Upper lobe of right lung (tissue), 1 donor: ENCODE measurements at regions not wholly inside any gene's neighbourhood (a gene's known extent, or its start where the extent isn't known, plus 50 kb on each side); places are given as distances from the start of the nearest gene placed in this dataset.

Source experiments
- ATAC-seq: fragments of 200-7000 bp; cut with Tn5 transposase; one replicate; pipeline ENCODE4 v1.9.1; 2020; ENCODE audit warnings: mild to moderate bottlenecking, moderate library complexity
- DNase-seq: peaks from one replicate; pipeline ENCODE4 v3.0.0-alpha.2; 2020
- H3K27ac ChIP-seq: fragments of 200-600 bp; one replicate; pipeline ENCODE4 v1.8.0; 2022
- H3K27me3 ChIP-seq: fragments of 200-600 bp; one replicate; pipeline ENCODE4 v1.8.0; 2022; ENCODE audit warnings: mild to moderate bottlenecking
- H3K36me3 ChIP-seq: fragments of 200-600 bp; one replicate; pipeline ENCODE4 v1.8.0; 2022
- H3K4me1 ChIP-seq: fragments of 200-600 bp; one replicate; pipeline ENCODE4 v1.8.0; 2022
- H3K4me3 ChIP-seq: fragments of 200-600 bp; one replicate; pipeline ENCODE4 v1.8.0; 2022; ENCODE audit warnings: mild to moderate bottlenecking
- H3K9me3 ChIP-seq: fragments of 200-600 bp; one replicate; pipeline ENCODE4 v1.8.0; 2022
- intact Hi-C: fragments of 100-400 bp; cut with DNase I; formaldehyde crosslinking; loops from one replicate; pipeline ENCODE4 v1.11.0; 2022
- TF ChIP-seq, protein P1 (sequence below): fragments of 200-600 bp; IDR thresholded peaks from one replicate; pipeline ENCODE4 v1.8.0; 2022; ENCODE audit warnings: antibody characterized with exemption
- donor health status: DM: no; HTN: yes; CAD: no; lungs with severe emphysema.

DNA sequence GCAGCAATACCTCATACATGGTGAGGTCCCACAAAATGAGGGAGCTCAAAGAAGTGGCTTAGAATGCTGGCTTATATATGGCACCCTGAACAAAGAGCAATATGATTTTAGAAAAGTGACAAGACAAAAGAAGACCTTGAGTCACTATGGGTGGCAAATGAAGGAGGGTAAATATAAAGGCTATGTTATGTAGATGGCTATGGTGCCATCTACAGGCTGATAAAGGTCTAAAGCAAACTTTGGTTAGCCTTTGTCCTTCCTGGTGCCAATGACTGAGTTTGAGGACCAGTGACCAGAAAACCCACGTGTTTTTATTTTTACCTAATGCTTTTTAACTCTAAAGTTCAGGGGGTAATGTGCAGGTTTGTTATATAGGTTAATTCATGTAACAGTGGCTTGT lies 151.8 kb downstream of the CCNG2 start:
- TF ChIP-seq, protein P1, sequence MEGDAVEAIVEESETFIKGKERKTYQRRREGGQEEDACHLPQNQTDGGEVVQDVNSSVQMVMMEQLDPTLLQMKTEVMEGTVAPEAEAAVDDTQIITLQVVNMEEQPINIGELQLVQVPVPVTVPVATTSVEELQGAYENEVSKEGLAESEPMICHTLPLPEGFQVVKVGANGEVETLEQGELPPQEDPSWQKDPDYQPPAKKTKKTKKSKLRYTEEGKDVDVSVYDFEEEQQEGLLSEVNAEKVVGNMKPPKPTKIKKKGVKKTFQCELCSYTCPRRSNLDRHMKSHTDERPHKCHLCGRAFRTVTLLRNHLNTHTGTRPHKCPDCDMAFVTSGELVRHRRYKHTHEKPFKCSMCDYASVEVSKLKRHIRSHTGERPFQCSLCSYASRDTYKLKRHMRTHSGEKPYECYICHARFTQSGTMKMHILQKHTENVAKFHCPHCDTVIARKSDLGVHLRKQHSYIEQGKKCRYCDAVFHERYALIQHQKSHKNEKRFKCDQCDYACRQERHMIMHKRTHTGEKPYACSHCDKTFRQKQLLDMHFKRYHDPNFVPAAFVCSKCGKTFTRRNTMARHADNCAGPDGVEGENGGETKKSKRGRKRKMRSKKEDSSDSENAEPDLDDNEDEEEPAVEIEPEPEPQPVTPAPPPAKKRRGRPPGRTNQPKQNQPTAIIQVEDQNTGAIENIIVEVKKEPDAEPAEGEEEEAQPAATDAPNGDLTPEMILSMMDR = peak; percentile 43
- H3K36me3 ChIP-seq = no peaks in the 10 kb centered on the region
- peak; percentile 57 for ATAC-seq
- H3K27me3 ChIP-seq = no peaks in the 10 kb centered on the region
- no peaks in the 10 kb centered on the region for H3K4me1 ChIP-seq
- DNase-seq = no peak
- intact Hi-C loops = no loop called here
- H3K4me3 ChIP-seq = no peak overlapping the region
- no peak overlapping the region for H3K27ac ChIP-seq
- H3K9me3 ChIP-seq = no peaks in the 10 kb centered on the region

DNA sequence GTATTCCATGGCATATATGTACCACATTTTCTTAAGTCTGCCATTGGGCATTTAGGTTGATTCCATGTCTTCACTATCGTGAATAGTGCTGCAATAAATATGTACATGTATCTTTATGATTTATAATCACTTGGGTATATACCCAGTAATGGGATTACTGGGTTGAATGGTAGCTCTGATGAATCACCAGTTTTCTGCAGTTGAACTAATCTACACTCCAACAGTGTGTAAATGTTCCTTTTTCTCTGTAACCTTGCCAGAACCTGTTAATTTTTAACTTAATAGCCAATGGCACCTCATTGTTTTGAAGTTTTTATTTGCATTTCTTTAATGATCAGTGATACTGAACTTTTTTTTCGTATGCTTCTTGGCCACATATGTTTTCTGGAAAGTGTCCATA lies 152.5 kb downstream of the CCNG2 start:
- Histone ChIP-seq H3K4me3 (no peak overlapping the region), H3K9me3 (no peaks in the 10 kb centered on the region), H3K4me1 (no peaks in the 10 kb centered on the region), H3K36me3 (no peaks in the 10 kb centered on the region), H3K27ac (no peak overlapping the region), H3K27me3 (no peaks in the 10 kb centered on the region)
- no peak for DNase-seq
- ATAC-seq = no peak
- TF ChIP-seq, protein P1 = no peak
- intact Hi-C loops = no loop called here

DNA sequence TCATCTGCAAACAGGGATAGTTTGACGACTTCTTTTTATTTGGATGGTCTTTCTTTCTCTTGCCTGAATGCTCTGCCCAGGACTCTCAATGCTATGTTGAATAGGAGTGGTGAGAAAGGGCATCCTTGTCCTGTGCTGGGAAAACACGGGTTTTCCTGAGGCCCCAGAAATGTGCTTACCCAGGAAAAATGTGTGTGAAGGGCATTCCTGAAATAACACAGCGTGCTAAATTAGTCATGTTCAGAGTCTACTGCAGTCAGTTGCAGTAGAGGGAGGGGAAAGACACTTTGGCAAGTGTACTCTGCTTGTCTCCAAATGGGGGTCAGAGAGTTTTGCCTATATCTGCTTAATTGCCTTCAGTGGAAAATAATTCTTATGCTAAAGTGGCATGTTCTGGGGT lies 153.9 kb downstream of the CCNG2 start:
- intact Hi-C loops = no loop called here
- TF ChIP-seq, protein P1 = no peak
- no peaks in the 10 kb centered on the region for H3K9me3 ChIP-seq
- no peak overlapping the region for H3K27ac ChIP-seq
- ATAC-seq (no peak), DNase-seq (no peak)
- no peak overlapping the region for H3K4me3 ChIP-seq
- no peaks in the 10 kb centered on the region for H3K4me1 ChIP-seq
- no peaks in the 10 kb centered on the region for H3K36me3 ChIP-seq
- H3K27me3 ChIP-seq = no peaks in the 10 kb centered on the region

DNA sequence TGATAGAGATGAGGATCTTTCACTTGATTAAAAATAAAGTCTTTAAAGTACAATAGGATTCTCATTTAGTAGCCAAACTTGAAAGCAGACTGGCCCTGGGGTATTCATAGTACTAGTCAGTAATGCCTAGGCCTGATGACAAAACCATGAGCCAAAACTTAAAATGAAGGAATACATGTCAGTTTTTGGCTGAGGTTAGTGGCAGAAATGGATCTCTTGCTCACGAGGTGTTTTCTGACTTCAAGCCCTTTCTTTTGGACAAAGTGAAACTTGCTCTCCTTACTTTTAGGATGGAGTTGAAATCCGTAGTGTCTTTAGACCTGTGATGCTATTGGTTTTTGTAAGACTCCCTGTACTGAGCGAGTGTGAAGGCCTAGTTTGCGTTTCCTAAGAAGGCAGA lies 157.7 kb downstream of the CCNG2 start:
- intact Hi-C loops = no loop called here
- TF ChIP-seq, protein P1 = no peak
- H3K4me1 ChIP-seq = no peaks in the 10 kb centered on the region
- no peak overlapping the region for H3K27ac ChIP-seq
- ATAC-seq (no peak), DNase-seq (no peak)
- H3K27me3 ChIP-seq = no peaks in the 10 kb centered on the region
- H3K36me3 ChIP-seq = no peaks in the 10 kb centered on the region
- no peak overlapping the region for H3K4me3 ChIP-seq
- H3K9me3 ChIP-seq = no peaks in the 10 kb centered on the region

DNA sequence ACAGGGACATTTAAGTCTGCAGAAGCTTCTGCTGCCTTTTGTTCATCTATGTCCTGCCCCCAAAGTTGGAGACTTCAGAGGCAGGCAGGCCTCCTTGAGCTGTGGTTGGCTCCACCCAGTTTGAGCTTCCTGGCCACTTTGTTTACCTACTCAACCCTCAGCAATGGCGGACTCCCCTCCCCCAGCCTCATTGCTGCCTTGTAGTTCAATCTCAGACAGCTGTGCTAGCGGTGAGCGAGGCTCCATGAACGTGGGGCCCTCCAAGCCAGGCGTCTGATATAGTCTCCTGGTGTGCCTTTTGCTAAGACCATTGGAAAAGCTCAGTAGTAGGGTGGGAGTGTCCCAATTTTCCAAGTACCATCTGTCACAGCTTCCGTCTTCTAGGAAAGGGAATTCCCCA lies 170.1 kb downstream of the CCNG2 start:
- Histone ChIP-seq H3K9me3 (no peaks in the 10 kb centered on the region), H3K27ac (no peak overlapping the region), H3K4me3 (no peak overlapping the region), H3K4me1 (no peaks in the 10 kb centered on the region), H3K27me3 (no peaks in the 10 kb centered on the region), H3K36me3 (no peaks in the 10 kb centered on the region)
- TF ChIP-seq, protein P1 = no peak
- ATAC-seq (no peak), DNase-seq (no peak)
- intact Hi-C loops = no loop called here

DNA sequence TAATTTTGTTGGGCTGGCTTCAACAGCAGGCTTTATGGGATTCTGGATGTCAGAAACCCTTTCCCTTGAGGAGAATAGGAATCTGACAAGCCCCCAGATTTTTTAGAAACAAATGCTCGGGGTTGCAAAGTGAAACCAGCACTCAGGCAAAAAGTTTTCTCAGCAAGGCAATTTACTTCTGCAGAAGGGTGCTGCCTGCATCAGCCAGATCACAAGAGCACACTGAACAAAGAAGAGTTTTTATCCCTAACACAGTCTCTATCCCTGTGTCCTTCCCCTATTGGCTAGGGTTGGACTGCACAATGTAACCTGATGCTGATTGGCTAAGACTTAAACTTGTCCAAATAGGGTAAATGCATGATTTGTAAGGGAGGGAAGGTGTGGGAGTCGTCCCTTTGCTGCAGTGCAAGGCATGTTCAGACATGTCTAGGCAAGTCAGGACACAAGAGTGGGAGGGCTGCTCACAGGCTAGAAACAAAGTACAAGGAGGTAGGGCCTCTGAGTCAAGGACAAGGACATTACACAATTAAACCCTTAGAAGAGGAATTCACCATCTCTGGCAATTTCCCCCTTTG lies 175.8 kb downstream of the CCNG2 start:
- TF ChIP-seq, protein P1 = no peak
- intact Hi-C loops = no loop called here
- Histone ChIP-seq H3K36me3 (no peaks in the 10 kb centered on the region), H3K9me3 (peaks cover 7% of the 10 kb centered on the region), H3K4me1 (no peaks in the 10 kb centered on the region), H3K4me3 (no peak overlapping the region), H3K27me3 (no peaks in the 10 kb centered on the region), H3K27ac (no peak overlapping the region)
- DNase-seq (no peak), ATAC-seq (no peak)
